Amniotic stem cell (primary cell): ENCODE measurements at regions not wholly inside any gene's neighbourhood (a gene's known extent, or its start where the extent isn't known, plus 50 kb on each side); places are given as distances from the start of the nearest gene placed in this dataset.

Source experiments
- DNase-seq: peaks from one replicate; lab custom pipeline; 2025; lab: John Stamatoyannopoulos, UW

DNA sequence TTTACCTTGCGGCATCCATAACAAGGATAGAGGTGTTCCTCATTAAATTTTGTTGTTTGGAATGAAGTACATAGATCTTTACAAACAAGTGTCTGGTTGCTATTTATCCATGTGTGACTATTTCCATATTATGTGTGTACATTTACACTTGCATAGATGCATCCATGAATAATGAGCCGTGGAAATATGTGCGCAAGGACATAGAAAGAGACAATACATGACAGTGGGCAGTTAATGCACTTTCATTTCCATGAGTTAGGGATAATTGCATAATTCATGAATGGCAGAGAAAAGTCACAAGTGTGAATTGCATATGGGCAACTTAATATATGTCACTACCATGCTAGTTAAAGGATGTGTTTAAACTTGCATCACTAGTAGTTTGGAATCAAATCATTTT, 338.2 kb upstream of the PITX2 start:
- no peak for DNase-seq

DNA sequence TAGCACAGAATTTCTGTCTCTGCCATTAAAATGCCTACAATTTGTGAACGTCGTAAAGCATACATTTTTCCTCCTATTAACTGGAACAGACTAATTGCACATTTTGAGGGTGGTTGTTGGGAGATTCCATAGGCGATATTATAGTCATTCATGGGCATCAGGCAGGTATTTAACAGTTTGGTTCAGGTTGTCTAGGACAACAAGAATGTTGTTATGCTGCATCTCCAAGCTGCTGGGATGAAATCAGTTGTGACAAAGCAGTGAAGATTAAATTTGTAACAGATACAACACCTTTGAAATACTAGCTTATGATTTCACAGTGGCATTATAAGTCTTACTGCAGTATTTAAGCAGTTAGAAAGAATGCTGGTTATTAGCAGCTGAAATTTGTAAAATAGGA, 339.7 kb upstream of the PITX2 start:
- DNase-seq = no peak

DNA sequence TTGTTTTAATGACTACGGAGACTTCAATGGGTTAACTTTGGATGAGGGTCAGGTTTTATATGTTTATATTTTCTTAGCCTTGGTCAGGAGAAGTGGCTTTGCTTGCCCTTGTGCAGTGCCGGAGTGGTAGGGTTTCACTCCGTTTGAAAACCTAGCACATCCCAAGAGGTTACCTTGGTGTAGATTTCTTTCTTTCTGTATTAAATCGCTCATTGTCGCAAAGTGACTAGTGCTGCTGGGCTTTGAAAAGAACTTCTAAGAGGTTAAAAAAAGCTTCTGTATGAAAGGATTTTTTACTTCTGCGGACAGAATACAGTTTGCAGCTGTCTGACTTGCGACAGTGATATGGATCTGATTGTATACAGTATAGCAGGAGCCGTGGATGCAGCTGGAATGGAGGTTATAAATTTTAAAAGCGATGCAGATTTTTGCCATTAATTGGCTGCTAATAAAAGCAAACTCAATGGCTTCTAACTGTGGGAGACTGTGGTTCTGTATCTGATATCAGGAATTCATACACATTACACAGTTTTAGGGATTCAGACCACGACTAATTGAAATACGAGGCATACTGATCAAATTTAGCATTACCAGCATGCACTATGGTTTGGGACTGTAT, 340.9 kb upstream of the PITX2 start:
- DNase-seq = no peak

DNA sequence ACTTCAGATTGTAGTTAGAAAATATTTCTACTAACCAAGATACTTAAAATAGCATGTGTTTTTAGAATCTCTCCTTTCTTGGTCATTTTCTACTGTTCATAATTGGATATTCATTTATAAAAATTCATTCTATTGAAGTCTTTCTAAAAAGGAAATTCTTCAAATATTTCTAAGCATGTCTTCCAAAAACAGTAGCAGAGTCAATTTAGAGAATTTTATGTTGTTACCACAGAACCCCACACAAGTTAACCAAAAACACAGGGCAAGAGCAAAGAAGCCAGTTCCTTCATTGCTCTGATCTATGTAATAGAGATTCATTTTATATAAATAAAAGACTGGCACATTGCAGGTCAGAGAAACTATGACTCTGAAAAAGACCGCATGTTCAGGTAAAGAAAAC, 345.1 kb upstream of the PITX2 start:
- no peak for DNase-seq

DNA sequence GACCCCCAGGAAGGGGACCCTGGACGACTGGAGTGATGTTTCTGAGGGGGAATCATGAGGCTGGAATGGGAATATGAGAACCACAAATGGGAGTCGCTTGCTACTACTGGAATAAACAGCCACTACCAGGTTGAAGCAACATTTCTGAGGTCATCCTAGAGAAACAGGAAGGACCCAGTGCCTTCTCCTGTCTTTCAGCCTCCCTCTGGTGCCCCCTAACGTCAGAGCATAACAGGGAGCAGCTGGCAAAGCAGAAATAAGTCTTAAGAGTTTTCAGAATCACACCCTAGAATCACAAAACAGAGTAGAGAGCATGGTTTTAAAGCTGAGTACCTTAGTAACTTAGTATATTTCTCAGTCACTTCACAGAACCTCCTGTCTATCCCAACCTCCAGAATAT, 347.8 kb upstream of the PITX2 start:
- peak; percentile 35 for DNase-seq

DNA sequence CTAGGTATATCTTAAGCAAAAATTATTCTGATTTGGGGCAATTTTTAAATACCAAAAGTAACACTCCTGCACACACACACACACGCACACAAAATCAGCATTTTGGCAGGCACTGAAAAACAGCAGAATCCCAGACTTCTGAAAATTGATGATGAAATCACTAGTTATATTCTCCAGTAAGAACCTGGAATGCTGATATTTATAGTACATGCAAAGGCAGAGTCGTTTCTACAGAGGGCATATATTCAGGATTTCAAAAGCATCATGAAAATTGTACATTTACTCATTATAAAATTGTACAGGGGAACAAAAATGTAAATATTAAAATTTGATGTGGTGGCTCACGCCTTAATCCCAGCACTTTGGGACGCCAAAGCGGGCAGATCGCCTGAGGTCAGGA, 352.5 kb upstream of the PITX2 start:
- DNase-seq = no peak

DNA sequence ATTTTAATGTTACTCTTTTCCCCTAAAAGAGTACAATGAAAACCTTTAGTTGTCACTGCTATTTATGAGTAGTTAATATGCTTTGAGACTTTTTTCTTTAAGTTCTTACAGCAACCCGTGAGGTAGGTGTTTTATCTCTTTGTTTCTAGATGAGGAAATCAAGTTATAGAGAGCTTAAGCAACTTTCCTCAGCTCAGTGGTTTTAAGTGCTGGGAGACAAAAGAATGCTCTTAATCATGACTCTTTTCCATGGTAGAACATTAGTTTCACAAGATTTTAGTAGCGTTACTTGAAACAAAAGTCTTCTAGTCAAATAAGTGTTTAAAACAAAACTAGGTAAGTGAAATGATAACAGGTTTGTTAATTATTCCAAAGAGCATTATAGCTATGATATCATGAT, 354.7 kb upstream of the PITX2 start:
- no peak for DNase-seq

DNA sequence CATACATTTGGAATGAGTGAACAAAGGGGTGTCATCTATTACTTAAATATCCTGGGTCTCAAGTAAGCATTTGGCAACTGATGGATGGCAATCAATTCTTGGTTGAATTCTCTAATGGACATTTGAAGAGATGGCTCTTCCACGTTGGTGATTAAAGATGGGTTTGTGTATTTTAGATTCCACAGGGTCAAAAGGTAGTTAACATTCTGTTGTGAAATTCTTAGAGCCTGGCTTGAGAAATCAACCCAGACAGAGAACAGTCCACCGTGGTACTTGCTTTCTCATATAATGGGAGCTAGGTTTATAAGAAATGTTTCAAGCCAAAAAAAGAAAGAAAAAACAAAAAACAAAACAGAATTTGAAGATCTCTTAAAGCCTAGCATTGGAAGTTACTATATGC, 355.9 kb upstream of the PITX2 start:
- no peak for DNase-seq

DNA sequence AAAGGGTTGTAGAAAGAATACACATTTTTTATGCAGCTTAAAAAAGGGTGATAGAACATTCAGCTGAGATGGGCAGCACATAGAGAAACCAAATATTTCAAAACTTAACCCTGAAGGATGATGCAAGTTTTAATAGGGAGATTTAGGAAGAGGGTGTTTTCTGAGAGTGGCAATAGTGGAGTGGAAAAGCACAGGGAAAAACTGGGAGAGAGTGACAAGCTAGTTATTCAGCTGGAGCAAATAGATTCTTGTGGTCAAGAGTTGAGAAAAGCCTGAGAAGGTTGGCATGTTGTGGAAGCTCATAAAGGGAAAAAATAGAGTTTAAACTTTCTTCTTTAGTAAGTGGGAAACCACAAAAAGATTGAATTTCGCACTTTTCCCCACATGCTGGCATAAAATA, 359.6 kb upstream of the PITX2 start:
- DNase-seq = no peak

DNA sequence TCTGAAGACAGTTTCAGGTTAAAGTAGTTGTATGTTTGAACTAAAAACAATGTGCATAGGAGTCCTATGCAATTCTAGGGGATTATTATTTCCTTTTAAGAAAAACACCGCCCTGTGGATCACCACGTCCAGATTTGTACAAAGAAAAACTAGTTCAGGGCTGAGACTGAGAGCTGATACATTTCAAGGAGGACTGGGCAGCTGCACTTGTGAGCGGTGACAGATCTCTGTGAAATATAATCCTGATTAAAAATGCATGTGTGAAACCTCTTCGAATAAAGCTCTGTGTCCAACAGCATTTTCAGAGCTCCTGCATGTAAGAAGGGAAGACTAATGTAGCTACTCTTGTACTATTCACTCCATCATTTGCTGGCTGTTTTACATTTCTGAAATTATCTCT, 365.8 kb upstream of the PITX2 start:
- DNase-seq = no peak

DNA sequence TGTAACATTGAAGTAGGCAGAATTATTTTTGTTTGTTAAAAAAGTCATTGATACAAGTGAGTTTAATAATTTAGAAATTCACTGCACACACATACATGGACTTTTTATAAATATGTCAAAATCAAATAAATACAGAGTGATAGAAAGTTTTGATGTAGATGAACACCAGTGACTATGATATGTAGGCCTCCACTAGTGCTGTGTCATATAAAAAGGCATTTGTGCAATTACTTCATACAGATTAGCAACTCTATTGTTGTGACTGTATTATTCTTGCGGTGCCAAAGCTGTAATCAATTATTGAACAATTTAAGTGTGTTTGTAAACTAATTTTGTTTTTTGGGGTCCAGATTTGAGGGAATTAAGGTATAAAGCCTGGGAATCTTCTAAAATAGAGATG, 366.2 kb upstream of the PITX2 start:
- DNase-seq = no peak

DNA sequence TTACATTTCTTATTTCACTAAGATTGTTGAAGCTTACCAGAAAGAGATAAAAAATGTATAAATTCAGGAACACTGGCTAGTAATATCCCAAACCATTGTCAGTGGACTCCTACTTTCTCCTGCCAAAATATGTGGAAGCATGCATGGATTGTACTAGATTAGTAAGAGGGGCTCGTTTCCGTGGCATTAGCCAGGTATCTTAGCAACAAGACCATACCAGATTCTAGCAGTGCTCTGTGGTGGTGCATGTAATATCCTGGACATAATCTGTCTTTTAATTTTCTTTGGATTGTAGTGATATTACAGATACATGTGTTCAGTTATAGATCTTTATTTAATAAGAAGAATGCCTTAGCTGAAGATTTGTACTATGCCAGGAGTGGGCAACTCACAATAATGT, 371.9 kb upstream of the PITX2 start:
- DNase-seq = no peak

DNA sequence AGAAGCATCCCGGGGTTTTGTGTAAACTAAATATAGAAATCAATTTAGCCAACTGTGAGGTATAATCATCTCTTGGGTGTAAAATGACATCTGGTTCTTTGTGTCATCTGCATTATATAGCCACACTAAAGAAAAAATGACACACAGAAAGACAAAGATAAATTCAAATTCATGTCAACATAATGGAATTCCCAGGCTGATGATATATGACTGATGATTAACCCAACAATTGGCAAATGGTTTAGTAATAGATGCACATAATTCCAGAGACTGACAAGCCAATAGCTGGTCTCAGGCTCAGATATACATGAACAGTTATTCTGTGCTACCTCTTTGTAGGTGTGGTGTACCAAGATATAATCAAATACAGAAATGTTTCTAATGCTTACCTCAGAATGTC, 375.4 kb upstream of the PITX2 start:
- DNase-seq = no peak

DNA sequence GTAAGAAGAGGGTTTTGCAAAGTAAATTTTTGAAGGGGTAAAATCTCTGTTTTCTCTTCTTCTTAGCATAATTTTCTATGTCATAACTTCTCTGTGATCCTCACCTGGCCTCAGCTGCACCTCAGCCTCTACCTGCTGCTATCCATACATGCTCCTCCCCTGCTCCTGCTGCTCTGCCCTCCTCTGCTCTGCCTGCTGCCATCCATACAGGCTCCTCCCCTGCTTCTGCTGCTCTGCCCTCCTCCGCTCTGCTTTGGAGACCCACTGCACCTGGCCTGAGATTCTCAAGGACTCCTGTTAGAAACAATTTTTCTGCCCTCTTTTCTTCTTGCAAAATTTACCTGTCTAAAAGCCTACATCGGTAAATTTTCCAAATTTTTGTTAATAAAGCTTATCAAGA, 388.6 kb upstream of the PITX2 start:
- no peak for DNase-seq

DNA sequence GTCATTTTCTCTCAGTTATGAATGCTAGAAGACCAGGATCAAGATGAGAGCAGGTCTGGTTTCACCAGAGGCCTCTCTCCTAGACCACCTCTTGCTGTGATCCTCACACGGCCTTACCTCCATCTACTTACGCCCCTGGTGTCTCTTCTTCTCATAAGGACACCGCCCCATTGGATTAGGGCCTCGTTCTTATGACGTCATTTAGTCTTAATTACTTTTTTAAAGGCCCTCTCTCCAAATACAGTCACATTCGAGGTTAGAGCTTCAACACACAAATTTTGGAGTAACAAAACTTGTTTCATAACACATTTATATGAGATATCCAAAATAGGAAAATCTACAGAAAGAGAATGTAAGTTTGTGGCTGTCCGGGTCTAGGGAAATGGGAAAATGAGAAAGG, 391.0 kb upstream of the PITX2 start:
- DNase-seq = no peak

DNA sequence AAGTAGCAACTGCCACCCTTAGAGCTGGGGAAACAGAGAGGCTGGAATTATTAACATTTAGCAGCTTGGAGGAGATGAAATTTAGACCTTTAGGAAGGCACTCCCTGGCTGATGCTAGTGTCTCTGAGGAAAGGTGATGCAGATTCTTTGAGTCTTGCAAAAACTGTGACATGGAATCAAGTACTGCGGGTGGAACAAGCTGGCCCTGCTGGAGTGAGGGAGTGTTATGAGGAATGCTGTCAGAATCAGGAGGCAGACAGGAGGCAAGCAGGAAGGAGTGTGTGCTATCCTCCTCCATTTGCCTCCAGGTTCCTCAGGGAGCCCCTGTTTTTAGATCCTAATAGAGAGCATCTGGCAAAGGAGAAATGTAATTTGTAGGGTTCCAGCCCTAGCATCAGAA, 391.7 kb upstream of the PITX2 start:
- DNase-seq = no peak

DNA sequence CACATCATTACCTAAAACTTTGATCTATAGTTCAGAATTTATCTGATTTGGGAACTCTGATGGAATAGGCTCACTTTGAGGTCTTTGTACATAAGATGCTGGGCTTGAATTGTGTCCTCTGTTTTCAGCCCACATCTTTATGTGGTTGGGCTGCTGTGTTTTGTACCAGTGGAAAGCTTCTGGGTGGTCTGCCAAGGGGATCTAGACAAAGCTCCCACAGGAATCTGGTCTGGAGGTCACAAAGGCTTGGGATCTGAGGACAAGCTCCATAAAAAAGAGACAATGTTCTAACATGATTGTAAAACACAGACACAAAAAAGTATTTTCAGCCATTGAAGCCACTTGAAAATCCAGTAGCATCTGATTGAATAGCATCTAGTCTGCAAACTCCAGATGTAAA, 393.5 kb upstream of the PITX2 start:
- no peak for DNase-seq

DNA sequence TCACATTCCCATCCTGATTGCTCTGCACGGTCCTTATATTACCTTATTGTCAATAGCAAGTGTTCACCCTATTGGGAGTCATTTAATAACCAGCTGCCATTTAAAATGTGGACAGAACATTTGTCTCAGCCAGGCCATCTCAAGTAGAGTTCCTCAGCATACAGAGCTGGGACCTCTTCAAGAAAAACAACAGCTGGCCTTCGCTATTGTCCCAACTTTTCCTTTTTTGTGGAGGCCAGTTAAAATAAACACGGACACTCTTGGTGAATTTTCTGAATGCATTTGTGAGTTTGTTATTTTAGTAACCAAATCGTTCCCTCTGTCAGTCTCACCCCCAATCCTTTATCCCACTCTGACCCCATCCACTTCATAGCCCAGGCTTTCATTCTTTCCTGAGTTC, 395.3 kb upstream of the PITX2 start:
- DNase-seq = no peak

DNA sequence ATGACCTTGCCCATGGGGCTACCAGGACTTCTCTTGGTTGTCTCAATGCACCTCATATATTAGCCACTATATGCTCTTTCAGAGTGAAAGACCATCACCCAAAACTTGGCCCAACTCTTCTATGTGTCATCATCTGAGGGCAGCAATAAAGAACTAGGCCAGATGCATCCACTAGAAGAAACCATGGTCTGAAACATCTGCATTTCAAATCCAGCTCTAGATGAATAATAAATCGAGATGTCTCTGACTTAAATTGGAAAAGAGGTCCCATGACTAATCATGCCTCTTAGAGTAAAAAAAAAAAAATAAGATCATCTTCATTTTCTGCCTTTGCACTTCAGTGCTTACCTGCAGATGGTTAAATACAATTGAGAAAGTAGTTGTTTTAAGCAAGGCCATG, 397.6 kb upstream of the PITX2 start:
- DNase-seq = no peak

DNA sequence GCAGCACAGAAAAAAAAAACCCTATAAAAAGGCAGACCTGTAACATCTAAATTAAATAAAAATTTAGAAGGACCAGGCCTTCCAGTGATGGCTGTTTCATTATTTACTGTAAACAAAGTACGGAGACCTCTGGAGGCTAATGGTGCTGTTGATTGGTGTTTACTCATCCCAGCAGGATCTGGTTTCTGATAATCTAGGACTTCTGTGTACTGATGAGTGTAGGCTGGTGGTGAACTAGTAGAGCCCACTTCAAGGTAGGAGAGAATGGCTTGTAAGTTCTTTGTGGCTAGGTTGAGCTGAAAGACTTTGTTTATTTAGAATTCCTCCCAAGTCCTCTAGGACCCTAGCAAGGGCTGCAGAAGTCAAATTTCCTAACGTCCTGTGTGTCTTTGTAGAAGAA, 398.1 kb upstream of the PITX2 start:
- no peak for DNase-seq

DNA sequence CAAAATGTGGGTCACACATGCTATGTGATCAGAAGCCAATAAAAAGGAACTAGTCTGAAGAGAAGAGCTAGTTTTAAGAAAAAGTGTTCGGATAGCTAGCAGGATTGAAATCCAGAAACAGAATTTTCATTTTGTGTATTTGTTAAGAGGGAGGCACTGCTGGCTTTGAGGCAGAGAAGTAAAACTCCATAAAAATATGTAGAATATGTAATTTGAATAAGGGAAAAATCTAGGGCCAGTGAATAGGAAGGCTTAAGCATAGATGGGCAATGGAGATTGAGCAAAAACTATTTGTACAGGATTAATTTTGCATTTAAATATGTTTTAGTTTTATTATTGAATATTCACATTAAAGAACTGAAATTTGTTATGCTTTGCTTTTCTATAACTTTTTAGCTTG, 399.9 kb upstream of the PITX2 start:
- DNase-seq = no peak

DNA sequence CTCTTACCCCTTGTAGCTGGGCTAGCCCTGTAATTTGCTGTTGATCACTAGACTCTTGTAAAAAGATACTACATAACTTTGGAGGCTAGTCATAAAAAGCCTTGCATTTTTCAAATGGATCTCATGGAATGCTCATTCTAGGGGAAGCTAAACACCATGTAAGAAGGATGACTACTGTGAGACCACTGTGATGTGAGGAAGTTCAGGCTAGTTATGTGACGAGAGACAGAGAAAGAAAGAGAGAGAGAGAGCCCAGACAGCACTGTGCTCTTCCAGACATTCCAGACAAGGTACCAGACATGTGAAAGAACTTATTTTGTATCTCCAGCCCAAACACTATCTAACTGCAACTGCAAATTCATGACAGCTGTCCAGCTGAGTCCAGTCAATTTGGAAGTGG, 404.6 kb upstream of the PITX2 start:
- DNase-seq = no peak

DNA sequence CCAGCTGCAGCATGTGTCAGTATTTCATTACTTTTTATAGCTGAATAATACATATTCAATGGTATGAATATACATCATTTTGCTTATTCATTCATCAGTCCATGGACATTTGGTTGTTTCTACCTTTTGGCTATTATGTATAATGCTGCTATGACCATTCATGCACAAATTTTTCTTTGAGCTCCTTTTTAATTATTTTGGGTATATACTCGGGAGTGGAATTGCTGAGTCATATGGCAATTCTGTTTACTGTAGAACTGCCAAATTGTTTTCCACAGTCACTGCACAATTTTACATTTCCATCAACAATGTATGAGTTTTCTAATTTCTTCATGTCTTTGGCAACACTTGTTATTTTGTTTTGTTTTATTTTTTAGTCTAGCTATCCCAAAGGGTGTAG, 405.9 kb upstream of the PITX2 start:
- DNase-seq = no peak

DNA sequence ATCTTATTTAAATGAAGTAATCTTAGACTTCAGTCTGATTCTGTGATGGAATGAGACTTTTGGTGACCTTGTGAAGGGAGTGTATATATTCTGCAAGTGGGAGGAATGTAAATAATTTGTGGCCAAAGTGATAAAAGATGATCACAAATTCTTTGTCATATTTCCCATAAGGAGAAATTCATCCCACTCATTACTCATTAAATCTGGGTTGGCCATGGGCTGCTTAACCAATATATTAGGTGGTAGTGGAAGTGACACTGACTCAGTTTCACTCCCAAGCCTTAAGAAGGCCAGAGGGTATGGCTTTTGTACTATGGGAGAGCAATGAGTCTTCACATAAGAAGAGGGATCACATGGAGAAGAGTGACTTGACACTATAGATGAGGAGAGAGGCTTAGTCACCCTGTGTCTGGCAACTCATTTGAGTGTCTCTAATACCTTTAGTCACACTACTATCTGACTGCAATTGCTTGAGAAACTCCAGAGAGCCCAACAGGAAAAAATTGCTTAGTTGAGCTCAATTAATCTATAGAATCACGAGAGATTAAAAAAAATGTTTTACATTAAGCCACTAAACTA, 408.2 kb upstream of the PITX2 start:
- no peak for DNase-seq

DNA sequence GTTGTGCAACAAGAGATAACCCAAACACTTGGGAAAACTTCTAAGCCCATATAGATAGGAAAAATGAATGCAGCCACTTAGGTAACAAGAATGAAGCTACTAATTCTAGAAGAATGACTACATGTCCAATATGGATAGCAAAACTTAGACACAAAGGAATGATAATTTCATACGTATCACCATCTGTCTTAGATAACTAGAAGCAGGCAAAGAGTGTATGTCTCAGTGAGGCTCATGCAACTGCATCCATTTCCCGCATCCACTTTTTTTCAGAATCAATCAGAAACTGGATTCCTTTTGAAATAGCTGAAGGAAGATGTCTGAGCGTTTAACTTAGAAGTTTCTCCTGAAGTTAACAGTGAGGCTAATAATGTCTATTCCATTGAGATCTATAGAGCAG, 408.7 kb upstream of the PITX2 start:
- DNase-seq = no peak
